Sciatic nerve (tissue), 2 donors: ENCODE measurements at regions not wholly inside any gene's neighbourhood (a gene's known extent, or its start where the extent isn't known, plus 50 kb on each side); places are given as distances from the start of the nearest gene placed in this dataset.
"Not testable (repeated sequence)": the region's sequence is repeated elsewhere in the genome, so short reads cannot be mapped to it uniquely, and the experiment has no call there.

Experiments used
- ATAC-seq: fragments of 200-7000 bp; cut with Tn5 transposase; one replicate; pipeline ENCODE4 v1.9.1; 2020; ENCODE audit warnings: mild to moderate bottlenecking, moderate library complexity
- DNase-seq: peaks from one replicate; pipeline ENCODE4 v3.0.0-alpha.2; 2020; ENCODE audit warnings: low spot score
- intact Hi-C: fragments of 100-400 bp; cut with DNase I; formaldehyde crosslinking; loops from one replicate; pipeline ENCODE4 v1.14.2; 2022
- donor health status: DM: no; HTN: no; CAD: no.
- donor health status: DM: no; HTN: no; CAD: no.

DNA sequence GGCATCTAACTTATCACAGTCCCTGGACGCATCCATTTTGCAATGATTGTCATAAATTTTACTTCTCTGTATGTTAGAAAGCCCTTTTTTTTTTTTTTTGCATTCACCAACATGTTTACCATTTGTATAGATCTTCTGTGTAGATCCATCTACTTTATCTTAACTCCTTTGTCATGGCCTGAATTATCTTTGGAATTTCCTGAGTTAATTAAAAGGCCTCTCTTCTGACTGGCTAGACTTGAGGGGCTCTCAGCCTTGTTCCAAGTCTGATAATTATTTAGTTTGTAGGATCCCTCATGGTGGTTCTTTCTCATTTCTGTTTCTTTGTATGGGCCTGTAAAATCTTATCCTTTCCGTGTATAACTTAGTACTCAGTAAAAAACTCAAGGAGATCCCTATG is 387.0 kb downstream of the C12orf50 start:
- no peak for ATAC-seq
- no peak for DNase-seq
- intact Hi-C loops, result no loop called here

- ATAC-seq (no peak), DNase-seq (no peak)
- intact Hi-C loops, result no loop called here
These were observed 411.0 kb downstream of the C12orf50 start for GRCh38 chr12:87618199-87618598.

GRCh38 chr12:87612996-87613395 is 416.2 kb downstream of the C12orf50 start:
- intact Hi-C loops, result no loop called here
- no peak for ATAC-seq
- no peak for DNase-seq

DNA sequence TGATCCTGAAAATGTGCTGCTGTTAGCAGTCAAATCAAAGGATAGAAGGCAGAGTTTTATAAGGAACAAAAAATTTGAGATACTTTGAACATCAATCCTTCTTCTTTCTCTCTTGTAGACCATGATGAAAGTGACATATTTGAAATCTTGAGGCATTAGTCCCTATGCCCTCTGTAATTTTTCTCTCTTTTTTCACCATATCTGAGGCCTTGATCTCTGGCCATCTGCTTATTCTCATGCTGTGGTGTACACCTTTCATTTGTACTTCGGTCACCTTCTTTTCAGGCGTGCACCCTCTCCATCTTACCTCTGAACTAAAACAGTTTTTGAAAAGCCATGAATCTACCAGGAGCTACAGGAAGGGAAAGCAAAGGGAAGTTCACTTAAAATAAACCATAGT is 420.9 kb downstream of the C12orf50 start:
- DNase-seq (no peak), ATAC-seq (no peak)
- intact Hi-C loops, result no loop called here

GRCh38 chr12:87603727-87604126 is 425.5 kb downstream of the C12orf50 start:
- DNase-seq, result no peak
- ATAC-seq, result no peak
- intact Hi-C loops, result no loop called here

- no peak for ATAC-seq
- DNase-seq, result no peak
- intact Hi-C loops, result no loop called here
These were observed 429.7 kb downstream of the C12orf50 start for GRCh38 chr12:87599459-87599858.

DNA sequence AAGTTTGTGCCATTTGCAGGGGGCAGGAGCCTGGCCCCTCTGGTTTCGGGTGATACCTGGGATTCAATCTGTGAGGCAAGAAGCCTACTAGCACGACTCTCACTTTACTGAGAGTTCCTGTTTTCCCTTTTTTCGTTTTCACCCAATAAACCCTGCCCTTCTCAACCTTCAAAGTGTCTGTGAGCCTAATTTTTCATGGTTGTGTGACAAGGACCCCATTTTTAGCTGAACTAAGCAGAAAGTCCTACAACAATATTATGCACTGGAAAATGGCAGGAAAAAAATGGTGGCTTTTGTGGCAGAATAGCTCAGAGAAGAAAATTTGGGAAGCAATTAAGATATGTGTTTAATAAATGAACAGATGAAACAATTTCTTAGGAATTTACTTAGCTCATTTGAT is 432.1 kb downstream of the C12orf50 start:
- intact Hi-C loops, result no loop called here
- no peak for DNase-seq
- ATAC-seq, result no peak

DNA sequence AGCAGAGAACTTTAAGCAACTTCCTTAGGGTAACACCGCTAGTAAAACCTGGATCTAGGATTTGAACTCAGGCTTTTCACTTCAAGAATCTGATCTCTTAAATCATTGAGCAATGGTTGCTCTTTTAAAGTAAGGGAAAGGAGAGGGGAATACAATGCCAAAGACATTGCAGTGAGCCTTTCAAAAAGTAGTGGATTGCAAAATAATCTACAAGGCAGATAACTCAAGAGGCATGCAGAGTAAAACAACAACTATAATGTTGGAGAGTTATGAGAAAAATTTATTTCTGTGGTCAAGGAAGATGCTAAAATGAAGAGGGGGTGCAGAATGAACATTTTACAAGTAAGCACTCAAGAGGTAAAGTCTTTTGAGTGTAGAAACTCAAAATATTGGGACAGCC is 432.6 kb downstream of the C12orf50 start:
- intact Hi-C loops, result no loop called here
- DNase-seq, result no peak
- ATAC-seq, result no peak

DNA sequence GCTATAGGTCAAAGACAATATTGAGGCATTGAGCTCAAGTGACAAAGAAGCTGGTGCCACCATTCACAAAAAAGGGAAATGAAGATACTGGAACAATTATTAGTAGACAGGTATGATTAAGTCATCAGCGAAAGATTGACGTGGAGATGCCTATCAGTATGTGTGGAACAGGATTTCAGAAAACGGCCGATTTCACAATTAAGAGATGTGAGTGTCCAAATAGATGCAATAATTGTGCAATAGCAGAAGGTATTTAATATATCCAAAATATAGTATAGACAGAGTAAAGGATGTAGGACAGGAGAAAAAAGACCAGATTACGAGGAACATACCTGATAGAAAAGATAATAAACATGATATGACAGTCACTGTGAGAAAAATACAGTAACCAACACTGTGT is 433.1 kb downstream of the C12orf50 start:
- intact Hi-C loops, result no loop called here
- ATAC-seq, result no peak
- DNase-seq, result no peak

GRCh38 chr12:87585882-87586557 is 443.2 kb downstream of the C12orf50 start:
- intact Hi-C loops, result no loop called here
- DNase-seq (no peak), ATAC-seq (no peak)

GRCh38 chr12:87579091-87579490 is 450.1 kb downstream of the C12orf50 start:
- ATAC-seq, DNase-seq, intact Hi-C loops: not testable (repeated sequence)

DNA sequence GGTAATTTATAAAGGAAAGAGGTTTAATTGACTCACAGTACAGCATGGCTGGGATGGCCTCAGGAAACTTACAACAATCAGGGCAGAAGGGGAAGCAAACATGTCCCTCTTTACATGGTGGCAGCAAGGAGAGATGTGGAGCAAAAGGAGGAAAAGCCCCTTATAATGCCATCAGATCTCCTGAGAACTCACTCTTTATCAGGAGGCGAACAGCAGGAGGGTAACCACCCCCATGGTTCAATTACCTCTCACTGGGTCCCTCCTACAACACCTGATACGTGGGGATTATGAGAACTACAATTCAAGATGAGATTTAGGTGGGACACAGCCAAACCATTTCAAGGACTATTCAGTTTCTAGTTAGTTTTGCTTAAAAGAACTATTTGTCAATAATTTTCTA is 453.3 kb downstream of the C12orf50 start:
- no peak for ATAC-seq
- intact Hi-C loops, result no loop called here
- no peak for DNase-seq

DNA sequence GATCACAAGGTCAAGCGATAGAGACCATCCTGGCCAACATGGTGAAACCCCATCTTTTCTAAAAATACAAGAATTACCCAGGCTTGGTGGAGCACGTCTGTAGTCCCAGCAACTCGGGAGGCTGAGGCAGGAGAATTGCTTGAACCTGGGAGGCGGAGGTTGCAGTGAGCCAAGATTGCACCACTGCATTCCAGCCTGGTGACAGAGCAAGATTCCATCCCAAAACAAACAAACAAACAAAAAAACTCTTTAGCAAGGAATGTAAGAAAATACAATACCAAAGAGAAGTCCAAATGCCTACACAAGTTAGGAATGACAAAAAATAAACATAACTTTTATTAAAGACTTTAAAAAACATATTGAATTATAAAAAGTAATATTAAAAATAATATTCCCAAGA is 462.3 kb downstream of the C12orf50 start:
- intact Hi-C loops, ATAC-seq, DNase-seq: not testable (repeated sequence)

DNA sequence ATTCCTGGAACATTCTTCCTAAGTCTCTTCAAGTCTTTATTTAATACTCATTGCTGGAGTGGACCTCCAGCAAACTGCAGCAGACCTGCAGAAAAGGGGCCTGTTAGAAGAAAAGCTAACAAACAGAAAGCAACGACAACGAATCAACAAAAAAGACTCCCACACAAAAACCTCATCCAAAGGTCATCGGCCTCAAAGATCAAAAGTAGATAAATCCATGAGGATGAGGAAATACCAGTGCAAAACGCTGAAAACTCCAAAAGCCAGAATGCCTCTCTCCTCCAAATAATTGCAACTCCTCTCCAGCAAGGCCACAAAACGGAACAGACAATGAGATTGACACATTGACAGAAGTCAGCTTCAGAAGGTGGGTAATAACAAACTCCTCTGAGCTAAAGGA is 472.2 kb downstream of the C12orf50 start:
- intact Hi-C loops, result no loop called here
- no peak for DNase-seq
- ATAC-seq, result no peak

GRCh38 chr12:87531213-87531612 is 498.0 kb downstream of the C12orf50 start:
- intact Hi-C loops, DNase-seq, ATAC-seq: not testable (repeated sequence)

DNA sequence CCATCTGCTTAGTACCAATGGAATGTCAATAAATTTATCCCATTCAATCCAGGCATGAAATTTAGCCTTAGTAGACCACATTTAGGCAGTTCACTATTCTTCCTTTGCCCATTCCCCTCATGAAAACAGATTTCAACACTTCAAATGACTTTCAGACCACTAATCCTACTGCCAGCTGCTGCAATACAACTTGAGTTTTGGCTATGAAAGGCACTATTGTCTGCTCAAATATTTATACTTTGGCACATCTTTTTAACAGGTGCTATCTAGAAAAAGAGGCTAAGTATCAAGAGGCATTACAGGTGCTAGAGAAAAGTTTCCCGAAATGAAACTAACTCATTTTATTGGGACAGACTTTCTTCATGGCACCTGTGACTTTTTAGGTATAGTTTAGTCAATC is 499.8 kb downstream of the C12orf50 start:
- intact Hi-C loops, result loop anchor here (10.0 kb wide), 1 partner anchor 195 kb away; no protein-coding TSS in a partner anchor
- ATAC-seq, result no peak
- DNase-seq, result no peak

DNA sequence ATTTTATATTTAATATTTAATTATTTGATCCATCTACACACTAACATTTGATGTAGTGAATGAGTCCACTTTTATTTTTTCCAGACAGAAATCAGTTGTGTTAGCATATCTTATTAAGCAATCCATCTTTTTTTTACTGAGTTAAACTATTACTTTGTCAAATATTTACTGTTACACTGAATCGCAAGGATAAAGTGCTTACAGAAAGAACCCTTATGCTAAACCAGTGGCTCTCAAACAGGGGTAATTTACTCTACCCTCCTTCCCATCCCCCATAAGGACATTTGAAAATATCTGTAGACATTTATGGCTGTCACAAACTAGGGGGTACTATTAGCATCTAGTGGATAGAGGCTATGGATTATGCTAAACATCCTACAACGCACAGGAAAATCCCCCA is 508.2 kb downstream of the C12orf50 start:
- DNase-seq, result no peak
- intact Hi-C loops, result loop anchor here (10.0 kb wide), 1 partner anchor 204 kb away; no protein-coding TSS in a partner anchor
- no peak for ATAC-seq

DNA sequence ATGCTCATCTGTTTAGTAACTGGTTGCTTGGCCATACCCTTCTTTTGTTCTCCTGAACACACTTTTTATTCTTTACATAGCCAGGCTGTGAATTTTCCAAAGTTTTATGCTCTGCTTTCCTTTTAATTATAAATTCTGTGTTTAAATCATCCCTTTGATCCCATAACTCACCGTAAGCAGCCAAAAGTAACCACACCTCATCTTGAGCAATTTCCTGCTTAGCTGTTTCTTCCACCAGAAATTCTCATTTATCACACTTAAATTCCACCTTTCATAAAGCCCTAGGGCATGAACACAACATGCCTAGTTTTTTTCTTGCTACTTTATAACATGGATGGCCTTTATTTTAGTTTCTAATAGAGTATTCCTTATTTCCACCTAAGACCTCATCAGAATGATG is 510.7 kb downstream of the C12orf50 start:
- intact Hi-C loops, result no loop called here

DNA sequence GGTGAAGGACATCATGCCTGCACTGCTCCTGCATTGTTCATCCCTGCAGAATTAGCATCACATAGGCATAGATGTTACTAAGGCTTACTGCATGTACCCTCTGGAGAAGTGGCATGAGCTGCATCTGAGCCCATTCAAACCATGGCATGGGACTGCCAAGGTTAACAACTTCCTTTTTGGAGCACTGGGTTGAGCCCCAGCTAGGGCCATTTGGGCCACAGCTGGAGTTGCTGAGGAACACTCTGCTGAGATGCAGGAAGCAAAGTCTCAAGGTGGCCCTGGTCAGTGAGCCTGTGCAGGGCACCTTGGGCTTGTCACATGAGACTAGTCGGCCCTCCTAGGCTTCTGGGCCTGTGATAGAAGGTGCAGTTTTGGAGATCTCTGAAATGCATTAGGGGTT is 511.2 kb downstream of the C12orf50 start:
- DNase-seq, result no peak
- ATAC-seq, result no peak
- intact Hi-C loops, result no loop called here

More for the DNA sequence above, 510.7 kb downstream of the C12orf50 start:
- DNase-seq (no peak), ATAC-seq (no peak)

- intact Hi-C loops, result no loop called here
- DNase-seq (no peak), ATAC-seq (no peak)
These were observed 515.5 kb downstream of the C12orf50 start for GRCh38 chr12:87513536-87514280.

GRCh38 chr12:87511371-87511770 is 517.8 kb downstream of the C12orf50 start:
- no peak for ATAC-seq
- DNase-seq, result no peak
- intact Hi-C loops, result no loop called here
